K562 (cell line): ENCODE measurements at regions not wholly inside any gene's neighbourhood (a gene's known extent, or its start where the extent isn't known, plus 50 kb on each side); places are given as distances from the start of the nearest gene placed in this dataset.

Experiments
- CHD1 ChIP-seq: fragments of 200-600 bp; sonication (generic); IDR thresholded peaks from one replicate; pipeline ENCODE4 v1.6.1; 2012; ENCODE audit warnings: mild to moderate bottlenecking, moderate library complexity, low read length, inconsistent platforms
- CTBP1 ChIP-seq: fragments of 450-650 bp; IDR thresholded peaks from 2 replicates; pipeline ENCODE4 v1.6.1; 2016; ENCODE audit warnings: borderline replicate concordance
- CTCF ChIP-seq, 3 experiments: IDR thresholded peaks in 2 of 3; conservative IDR thresholded peaks in 1 of 3; 2 replicates each; pipeline ENCODE4 v1.5.1; 2011 to 2012; ENCODE audit warnings: low read length in 3 of 3, mild to moderate bottlenecking in 3 of 3, control low read depth in 2 of 3, improper control_type of control experiment in 1 of 3, inconsistent platforms in 1 of 3, low read depth in 1 of 3, mixed read lengths in 1 of 3, moderate library complexity in 1 of 3; ENCODE audit not compliant: insufficient read depth in 2 of 3
- EP300 ChIP-seq: IDR thresholded peaks from 2 replicates; pipeline ENCODE4 v1.6.1; 2012; ENCODE audit warnings: low read length, improper control_type of control experiment
- FOXP4 ChIP-seq: sonication (generic); formaldehyde crosslinking; IDR thresholded peaks from 2 replicates; pipeline ENCODE4 v1.8.0; 2022; ENCODE audit warnings: mild to moderate bottlenecking, missing genetic modification reagents, borderline replicate concordance
- GATA2 ChIP-seq: sonication (generic); formaldehyde crosslinking; IDR thresholded peaks from 2 replicates; pipeline ENCODE4 v1.4.0; 2020; ENCODE audit warnings: mild to moderate bottlenecking, missing genetic modification reagents
- NR2C2 ChIP-seq, 2 experiments: fragments of 200-800 bp in 1 of 2; sonication (Bioruptor generic) in 1 of 2; sonication (generic) in 1 of 2; formaldehyde crosslinking in 1 of 2; IDR thresholded peaks; 2 replicates each; pipeline versions ENCODE4 v1.6.1 to v1.8.0; 2016 to 2022; ENCODE audit warnings: mild to moderate bottlenecking in 1 of 2, missing compliant biosample characterization in 1 of 2, missing genetic modification characterization in 1 of 2, missing genetic modification reagents in 1 of 2
- POLR2A ChIP-seq: fragments of 450-650 bp; conservative IDR thresholded peaks from 2 replicates; pipeline ENCODE4 v1.6.1; 2016
- POLR2AphosphoS5 ChIP-seq: IDR thresholded peaks from 2 replicates; pipeline ENCODE4 v1.6.1; 2011; ENCODE audit warnings: mild to moderate bottlenecking, low read depth, low read length, moderate library complexity; ENCODE audit not compliant: control insufficient read depth, insufficient read depth
- RFX1 ChIP-seq: fragments of 450-650 bp; IDR thresholded peaks from 2 replicates; pipeline ENCODE4 v1.6.1; 2016; ENCODE audit warnings: mild to moderate bottlenecking, moderate library complexity
- SOX6 ChIP-seq: fragments of 450-650 bp; IDR thresholded peaks from 2 replicates; pipeline ENCODE4 v1.6.1; 2014; ENCODE audit warnings: mild to moderate bottlenecking
- SP1 ChIP-seq: sonication (generic); formaldehyde crosslinking; IDR thresholded peaks from 2 replicates; pipeline ENCODE4 v1.8.1; 2022; ENCODE audit warnings: mild to moderate bottlenecking, missing genetic modification reagents

GRCh38 chr1:178580096-178580495 is 67.2 kb downstream of the TEX35 start:
- TF ChIP-seq POLR2A (no peak), GATA2 (CRISPR knock-in tag) (no peak), SOX6 (no peak), CHD1 (no peak), CTBP1 (no peak), POLR2AphosphoS5 (no peak), RFX1 (no peak), SP1 (no peak), CTCF (IDR thresholded peaks at IDR 0.05 in 2 of 3, conservative IDR thresholded peaks at IDR 0.05 in 1 of 3; ENCODE audit: insufficient read depth in 2 of 3, low read depth in 1 of 3, low read length in 3 of 3) (no peak), FOXP4 (no peak), EP300 (no peak), NR2C2 (CRISPR knock-in tag; IDR thresholded peaks at IDR 0.05) (no peak), NR2C2 (tag; IDR thresholded peaks at IDR 0.05) (no peak)
